Retinal pigment epithelial cell (primary cell): ENCODE measurements at regions not wholly inside any gene's neighbourhood (a gene's known extent, or its start where the extent isn't known, plus 50 kb on each side); places are given as distances from the start of the nearest gene placed in this dataset.

Experiments
- DNase-seq: peaks from one replicate; pipeline ENCODE4 v3.0.0-alpha.2; 2010; ENCODE audit warnings: low read depth
- H3K4me3 ChIP-seq: 2 replicates; pipeline ENCODE4 v1.5.1; 2011; ENCODE audit warnings: mild to moderate bottlenecking, low read length, control low read depth, moderate library complexity
- TF ChIP-seq, protein P1 (sequence below): conservative IDR thresholded peaks from 2 replicates; pipeline ENCODE4 v1.5.1; 2011; ENCODE audit warnings: low read depth, low read length, control low read depth, inconsistent platforms

DNA sequence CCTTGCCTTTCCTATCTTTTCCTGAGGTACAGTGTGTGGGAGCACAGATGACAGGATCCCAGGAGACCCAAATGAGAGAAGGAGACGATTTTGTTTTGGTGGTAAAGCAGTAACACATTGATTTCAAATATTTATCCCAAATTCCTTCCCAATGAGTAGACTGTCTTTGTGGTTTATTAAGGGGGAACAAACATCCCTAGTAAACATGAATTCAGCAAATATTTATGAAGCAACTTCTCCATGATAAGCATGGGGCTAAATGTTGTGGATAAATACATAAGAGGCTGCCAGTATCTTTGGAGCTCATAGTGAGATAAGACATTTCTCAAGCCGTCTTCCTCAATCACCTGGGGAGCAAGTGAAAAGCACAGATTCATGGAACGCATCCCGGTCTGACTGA, 460.8 kb upstream of the CFAP20DC start:
- TF ChIP-seq, protein P1, sequence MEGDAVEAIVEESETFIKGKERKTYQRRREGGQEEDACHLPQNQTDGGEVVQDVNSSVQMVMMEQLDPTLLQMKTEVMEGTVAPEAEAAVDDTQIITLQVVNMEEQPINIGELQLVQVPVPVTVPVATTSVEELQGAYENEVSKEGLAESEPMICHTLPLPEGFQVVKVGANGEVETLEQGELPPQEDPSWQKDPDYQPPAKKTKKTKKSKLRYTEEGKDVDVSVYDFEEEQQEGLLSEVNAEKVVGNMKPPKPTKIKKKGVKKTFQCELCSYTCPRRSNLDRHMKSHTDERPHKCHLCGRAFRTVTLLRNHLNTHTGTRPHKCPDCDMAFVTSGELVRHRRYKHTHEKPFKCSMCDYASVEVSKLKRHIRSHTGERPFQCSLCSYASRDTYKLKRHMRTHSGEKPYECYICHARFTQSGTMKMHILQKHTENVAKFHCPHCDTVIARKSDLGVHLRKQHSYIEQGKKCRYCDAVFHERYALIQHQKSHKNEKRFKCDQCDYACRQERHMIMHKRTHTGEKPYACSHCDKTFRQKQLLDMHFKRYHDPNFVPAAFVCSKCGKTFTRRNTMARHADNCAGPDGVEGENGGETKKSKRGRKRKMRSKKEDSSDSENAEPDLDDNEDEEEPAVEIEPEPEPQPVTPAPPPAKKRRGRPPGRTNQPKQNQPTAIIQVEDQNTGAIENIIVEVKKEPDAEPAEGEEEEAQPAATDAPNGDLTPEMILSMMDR: no peak
- DNase-seq: no peak
- H3K4me3 ChIP-seq: no peak overlapping the region

DNA sequence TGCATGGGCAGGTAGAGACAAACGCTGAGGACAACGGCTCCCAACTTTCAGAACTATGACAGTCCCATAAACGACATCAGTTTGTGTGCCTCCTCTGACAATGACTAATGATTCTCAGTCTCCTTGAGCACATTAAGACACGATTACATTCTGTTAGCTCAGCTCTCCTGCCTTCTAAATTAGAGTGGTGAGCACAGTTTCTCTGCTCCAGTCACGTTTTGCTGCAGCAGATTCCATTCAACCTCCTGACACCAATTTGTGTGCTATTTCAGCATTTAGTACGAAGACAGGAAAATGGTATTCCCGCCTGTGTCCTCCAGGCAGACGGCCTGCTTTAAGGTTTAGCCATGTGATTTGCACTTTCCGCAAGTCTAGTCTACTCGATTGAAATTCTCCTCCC, 458.4 kb upstream of the CFAP20DC start:
- H3K4me3 ChIP-seq: no peak overlapping the region
- TF ChIP-seq, protein P1: no peak
- DNase-seq: no peak

DNA sequence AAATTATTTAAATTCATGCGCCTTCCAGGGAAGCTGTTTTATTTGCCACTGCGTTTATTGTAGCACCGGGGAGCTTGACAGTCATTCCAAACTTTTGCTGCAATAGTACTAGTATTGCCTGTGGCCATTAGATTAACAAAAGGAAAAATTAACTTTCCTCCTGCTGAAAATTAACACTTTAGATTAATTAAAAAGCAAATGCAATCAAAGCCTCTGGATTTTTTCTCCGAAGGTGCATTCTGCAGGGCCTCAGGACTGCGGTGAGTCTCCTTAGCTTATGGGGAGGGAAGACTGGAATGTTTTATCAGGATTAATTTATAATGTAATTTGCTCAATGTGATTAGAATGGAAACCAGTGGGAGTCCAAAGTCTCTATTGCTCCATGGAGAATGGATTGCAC, 456.4 kb upstream of the CFAP20DC start:
- TF ChIP-seq, protein P1: no peak
- no peak for DNase-seq
- no peak overlapping the region for H3K4me3 ChIP-seq

DNA sequence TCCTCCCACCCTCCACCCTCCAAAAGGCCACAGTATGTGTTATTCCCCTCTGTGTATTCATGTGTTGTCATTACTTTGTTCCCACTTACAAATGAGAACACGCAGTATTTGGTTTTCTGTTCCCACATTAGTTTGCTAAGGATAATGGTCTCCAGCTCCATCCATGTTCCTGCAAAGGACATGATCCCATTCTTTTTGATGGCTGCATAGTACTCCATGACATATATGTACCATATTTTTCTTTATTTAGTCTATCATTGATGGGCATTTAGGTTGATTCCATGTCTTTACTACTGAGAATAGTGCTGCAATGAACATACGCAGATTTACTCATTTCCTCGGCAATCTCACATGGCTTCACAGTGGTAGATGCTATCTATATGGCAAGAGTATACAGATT, 453.6 kb upstream of the CFAP20DC start:
- TF ChIP-seq, protein P1: no peak
- no peak for DNase-seq
- H3K4me3 ChIP-seq: no peak overlapping the region

DNA sequence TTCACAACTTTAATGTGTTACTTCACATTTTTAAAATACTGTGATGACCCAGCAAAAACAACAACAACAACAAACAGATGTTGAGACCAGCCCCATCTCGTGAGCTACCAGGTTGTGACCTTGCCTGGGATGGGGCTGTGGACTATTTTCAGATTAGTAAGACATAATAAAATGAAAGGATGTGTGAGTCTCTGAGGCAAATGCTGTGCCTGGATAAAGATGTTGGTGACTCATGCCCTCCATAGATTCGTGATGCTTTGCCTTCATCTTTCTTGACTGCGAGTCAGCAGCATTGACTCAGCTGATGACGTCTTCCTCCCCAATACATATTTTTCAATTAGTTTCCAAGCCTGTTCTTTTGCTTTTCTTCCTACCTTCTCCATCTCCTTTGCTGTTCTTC, 453.0 kb upstream of the CFAP20DC start:
- TF ChIP-seq, protein P1: no peak
- peak; percentile 55 for DNase-seq
- H3K4me3 ChIP-seq: no peak overlapping the region

DNA sequence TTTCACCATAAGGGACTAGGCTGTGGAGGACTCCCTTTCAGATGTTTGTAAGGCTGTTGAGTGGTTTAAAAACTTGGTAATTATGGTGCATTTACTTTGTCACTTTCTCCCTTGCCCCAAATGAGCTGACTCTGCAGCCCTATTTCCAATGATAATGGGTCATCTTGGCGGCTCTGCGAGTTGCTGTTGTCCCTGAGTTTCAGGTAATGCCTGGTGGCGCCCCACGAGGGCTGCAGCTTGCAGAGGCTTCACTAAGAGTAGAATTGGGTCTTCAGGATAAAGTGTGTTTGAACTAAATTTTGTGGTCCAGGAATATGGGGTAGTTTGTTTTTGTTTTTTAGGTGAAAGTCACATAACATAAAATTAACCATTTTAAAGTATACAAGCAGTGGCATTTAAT, 450.1 kb upstream of the CFAP20DC start:
- TF ChIP-seq, protein P1: no peak
- no peak for DNase-seq
- H3K4me3 ChIP-seq: no peak overlapping the region

DNA sequence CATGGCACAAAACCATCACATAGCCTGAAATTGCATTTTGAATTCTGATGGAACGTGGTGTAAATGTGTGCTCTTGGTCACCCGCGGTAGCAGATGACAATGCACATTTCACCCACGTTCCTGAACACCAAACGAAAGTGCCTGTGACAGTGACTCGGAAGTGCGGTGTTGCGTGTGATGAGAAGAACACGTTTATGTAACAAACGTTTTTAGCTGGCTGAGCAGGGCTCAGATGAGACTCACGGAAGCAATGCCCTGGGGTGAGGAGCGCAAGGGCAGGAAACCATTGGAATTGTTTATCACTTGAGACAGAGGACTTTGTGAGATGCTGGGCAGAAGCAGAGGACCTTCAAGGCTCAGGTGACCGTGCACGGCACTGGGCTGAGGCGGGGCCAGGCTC, 449.2 kb upstream of the CFAP20DC start:
- no peak for DNase-seq
- TF ChIP-seq, protein P1: no peak
- H3K4me3 ChIP-seq: no peak overlapping the region
